ENCODE measurements at regions not wholly inside any gene's neighbourhood (a gene's known extent, or its start where the extent isn't known, plus 50 kb on each side); places are given as distances from the start of the nearest gene placed in this dataset.

- Histone ChIP-seq H3K4me1 (ENCODE audit: control insufficient read depth in 1 of 2, insufficient read depth in 2 of 2, low read length in 2 of 2) (peaks cover 3 to 5% of the 10 kb centered on the region in 2 donors), H3K36me3 (ENCODE audit: control insufficient read depth in 1 of 2, insufficient read depth in 2 of 2, low read length in 2 of 2) (no peaks in the 10 kb centered on the region), H3K4me3 (ENCODE audit: low read depth in 1 of 2, low read length in 2 of 2) (no peak overlapping the region), H3K27me3 (ENCODE audit: low read depth, low read length) (no peaks in the 10 kb centered on the region), H3K9me3 (ENCODE audit: control insufficient read depth in 1 of 2, low read length in 2 of 2) (no peaks in the 10 kb centered on the region), H3K27ac (ENCODE audit: low read length) (no peak overlapping the region)
These were observed 176.4 kb downstream of the KCTD12 start for GRCh38 chr13:76709851-76710250.

- Histone ChIP-seq H3K27ac (ENCODE audit: low read length) (no peak overlapping the region), H3K4me3 (ENCODE audit: low read depth in 1 of 2, low read length in 2 of 2) (no peak overlapping the region), H3K36me3 (ENCODE audit: control insufficient read depth in 1 of 2, insufficient read depth in 2 of 2, low read length in 2 of 2) (no peaks in the 10 kb centered on the region), H3K4me1 (ENCODE audit: control insufficient read depth in 1 of 2, insufficient read depth in 2 of 2, low read length in 2 of 2) (peaks cover 3 to 5% of the 10 kb centered on the region in 2 donors), H3K9me3 (ENCODE audit: control insufficient read depth in 1 of 2, low read length in 2 of 2) (no peaks in the 10 kb centered on the region), H3K27me3 (ENCODE audit: low read depth, low read length) (no peaks in the 10 kb centered on the region)
These were observed 178.0 kb downstream of the KCTD12 start for GRCh38 chr13:76708138-76708688.

GRCh38 chr13:76707360-76707759 lies 178.8 kb downstream of the KCTD12 start:
- no peaks in the 10 kb centered on the region for H3K27me3 ChIP-seq (ENCODE audit: low read depth, low read length)
- no peak overlapping the region for H3K4me3 ChIP-seq (ENCODE audit: low read depth in 1 of 2, low read length in 2 of 2)
- no peaks in the 10 kb centered on the region for H3K36me3 ChIP-seq (ENCODE audit: control insufficient read depth in 1 of 2, insufficient read depth in 2 of 2, low read length in 2 of 2)
- no peaks in the 10 kb centered on the region for H3K9me3 ChIP-seq (ENCODE audit: control insufficient read depth in 1 of 2, low read length in 2 of 2)
- peaks cover 3 to 5% of the 10 kb centered on the region in 2 donors for H3K4me1 ChIP-seq (ENCODE audit: control insufficient read depth in 1 of 2, insufficient read depth in 2 of 2, low read length in 2 of 2)
- H3K27ac ChIP-seq (ENCODE audit: low read length), result no peak overlapping the region

- Histone ChIP-seq H3K27me3 (ENCODE audit: low read depth, low read length) (no peaks in the 10 kb centered on the region), H3K36me3 (ENCODE audit: control insufficient read depth in 1 of 2, insufficient read depth in 2 of 2, low read length in 2 of 2) (no peaks in the 10 kb centered on the region), H3K9me3 (ENCODE audit: control insufficient read depth in 1 of 2, low read length in 2 of 2) (no peaks in the 10 kb centered on the region), H3K4me1 (ENCODE audit: control insufficient read depth in 1 of 2, insufficient read depth in 2 of 2, low read length in 2 of 2) (no peaks in the 10 kb centered on the region), H3K4me3 (ENCODE audit: low read depth in 1 of 2, low read length in 2 of 2) (no peak overlapping the region), H3K27ac (ENCODE audit: low read length) (no peak overlapping the region)
These were observed 182.4 kb downstream of the KCTD12 start for GRCh38 chr13:76703621-76704288.

GRCh38 chr13:76703216-76703615 lies 183.0 kb downstream of the KCTD12 start:
- H3K9me3 ChIP-seq (ENCODE audit: control insufficient read depth in 1 of 2, low read length in 2 of 2), result no peaks in the 10 kb centered on the region
- no peaks in the 10 kb centered on the region for H3K36me3 ChIP-seq (ENCODE audit: control insufficient read depth in 1 of 2, insufficient read depth in 2 of 2, low read length in 2 of 2)
- no peaks in the 10 kb centered on the region for H3K27me3 ChIP-seq (ENCODE audit: low read depth, low read length)
- H3K27ac ChIP-seq (ENCODE audit: low read length), result no peak overlapping the region
- H3K4me3 ChIP-seq (ENCODE audit: low read depth in 1 of 2, low read length in 2 of 2), result no peak overlapping the region
- no peaks in the 10 kb centered on the region for H3K4me1 ChIP-seq (ENCODE audit: control insufficient read depth in 1 of 2, insufficient read depth in 2 of 2, low read length in 2 of 2)

- no peaks in the 10 kb centered on the region for H3K9me3 ChIP-seq (ENCODE audit: control insufficient read depth in 1 of 2, low read length in 2 of 2)
- H3K27me3 ChIP-seq (ENCODE audit: low read depth, low read length), result no peaks in the 10 kb centered on the region
- no peak overlapping the region for H3K27ac ChIP-seq (ENCODE audit: low read length)
- no peaks in the 10 kb centered on the region for H3K4me1 ChIP-seq (ENCODE audit: control insufficient read depth in 1 of 2, insufficient read depth in 2 of 2, low read length in 2 of 2)
- H3K36me3 ChIP-seq (ENCODE audit: control insufficient read depth in 1 of 2, insufficient read depth in 2 of 2, low read length in 2 of 2), result no peaks in the 10 kb centered on the region
- no peak overlapping the region for H3K4me3 ChIP-seq (ENCODE audit: low read depth in 1 of 2, low read length in 2 of 2)
These were observed 188.9 kb downstream of the KCTD12 start for GRCh38 chr13:76697288-76697687.

- H3K4me1 ChIP-seq (ENCODE audit: control insufficient read depth in 1 of 2, insufficient read depth in 2 of 2, low read length in 2 of 2), result no peaks in the 10 kb centered on the region
- H3K36me3 ChIP-seq (ENCODE audit: control insufficient read depth in 1 of 2, insufficient read depth in 2 of 2, low read length in 2 of 2), result no peaks in the 10 kb centered on the region
- H3K27ac ChIP-seq (ENCODE audit: low read length), result no peak overlapping the region
- no peak overlapping the region for H3K4me3 ChIP-seq (ENCODE audit: low read depth in 1 of 2, low read length in 2 of 2)
- no peaks in the 10 kb centered on the region for H3K9me3 ChIP-seq (ENCODE audit: control insufficient read depth in 1 of 2, low read length in 2 of 2)
- H3K27me3 ChIP-seq (ENCODE audit: low read depth, low read length), result no peaks in the 10 kb centered on the region
These were observed 189.8 kb downstream of the KCTD12 start for GRCh38 chr13:76696370-76696769.

- H3K9me3 ChIP-seq (ENCODE audit: control insufficient read depth in 1 of 2, low read length in 2 of 2), result no peaks in the 10 kb centered on the region
- no peak overlapping the region for H3K4me3 ChIP-seq (ENCODE audit: low read depth in 1 of 2, low read length in 2 of 2)
These were observed 193.1 kb downstream of the KCTD12 start for GRCh38 chr13:76693086-76693485.

GRCh38 chr13:76692346-76692745 lies 193.9 kb downstream of the KCTD12 start:
- Histone ChIP-seq H3K9me3 (ENCODE audit: control insufficient read depth in 1 of 2, low read length in 2 of 2) (no peaks in the 10 kb centered on the region), H3K4me1 (ENCODE audit: control insufficient read depth in 1 of 2, insufficient read depth in 2 of 2, low read length in 2 of 2) (no peaks in the 10 kb centered on the region), H3K36me3 (ENCODE audit: control insufficient read depth in 1 of 2, insufficient read depth in 2 of 2, low read length in 2 of 2) (no peaks in the 10 kb centered on the region), H3K4me3 (ENCODE audit: low read depth in 1 of 2, low read length in 2 of 2) (no peak overlapping the region), H3K27ac (ENCODE audit: low read length) (no peak overlapping the region), H3K27me3 (ENCODE audit: low read depth, low read length) (no peaks in the 10 kb centered on the region)

More at GRCh38 chr13:76693086-76693485, 193.1 kb downstream of the KCTD12 start:
- no peaks in the 10 kb centered on the region for H3K4me1 ChIP-seq (ENCODE audit: control insufficient read depth in 1 of 2, insufficient read depth in 2 of 2, low read length in 2 of 2)
- no peak overlapping the region for H3K27ac ChIP-seq (ENCODE audit: low read length)
- H3K36me3 ChIP-seq (ENCODE audit: control insufficient read depth in 1 of 2, insufficient read depth in 2 of 2, low read length in 2 of 2), result no peaks in the 10 kb centered on the region
- no peaks in the 10 kb centered on the region for H3K27me3 ChIP-seq (ENCODE audit: low read depth, low read length)

- Histone ChIP-seq H3K9me3 (ENCODE audit: control insufficient read depth in 1 of 2, low read length in 2 of 2) (no peaks in the 10 kb centered on the region), H3K4me3 (ENCODE audit: low read depth in 1 of 2, low read length in 2 of 2) (no peak overlapping the region), H3K36me3 (ENCODE audit: control insufficient read depth in 1 of 2, insufficient read depth in 2 of 2, low read length in 2 of 2) (no peaks in the 10 kb centered on the region), H3K27me3 (ENCODE audit: low read depth, low read length) (no peaks in the 10 kb centered on the region), H3K27ac (ENCODE audit: low read length) (no peak overlapping the region), H3K4me1 (ENCODE audit: control insufficient read depth in 1 of 2, insufficient read depth in 2 of 2, low read length in 2 of 2) (no peaks in the 10 kb centered on the region)
These were observed 195.6 kb downstream of the KCTD12 start for GRCh38 chr13:76690611-76691010.

GRCh38 chr13:76687467-76687866 lies 198.7 kb downstream of the KCTD12 start:
- no peak overlapping the region for H3K27ac ChIP-seq (ENCODE audit: low read length)
- peaks cover 0 to 10% of the 10 kb centered on the region in 2 donors for H3K4me1 ChIP-seq (ENCODE audit: control insufficient read depth in 1 of 2, insufficient read depth in 2 of 2, low read length in 2 of 2)
- no peaks in the 10 kb centered on the region for H3K27me3 ChIP-seq (ENCODE audit: low read depth, low read length)
- H3K36me3 ChIP-seq (ENCODE audit: control insufficient read depth in 1 of 2, insufficient read depth in 2 of 2, low read length in 2 of 2), result no peaks in the 10 kb centered on the region
- no peak overlapping the region for H3K4me3 ChIP-seq (ENCODE audit: low read depth in 1 of 2, low read length in 2 of 2)
- no peaks in the 10 kb centered on the region for H3K9me3 ChIP-seq (ENCODE audit: control insufficient read depth in 1 of 2, low read length in 2 of 2)

GRCh38 chr13:76685938-76686337 lies 200.3 kb downstream of the KCTD12 start:
- Histone ChIP-seq H3K4me1 (ENCODE audit: control insufficient read depth in 1 of 2, insufficient read depth in 2 of 2, low read length in 2 of 2) (peaks cover 0 to 10% of the 10 kb centered on the region in 2 donors), H3K27ac (ENCODE audit: low read length) (no peak overlapping the region), H3K27me3 (ENCODE audit: low read depth, low read length) (no peaks in the 10 kb centered on the region), H3K9me3 (ENCODE audit: control insufficient read depth in 1 of 2, low read length in 2 of 2) (no peaks in the 10 kb centered on the region), H3K4me3 (ENCODE audit: low read depth in 1 of 2, low read length in 2 of 2) (no peak overlapping the region), H3K36me3 (ENCODE audit: control insufficient read depth in 1 of 2, insufficient read depth in 2 of 2, low read length in 2 of 2) (no peaks in the 10 kb centered on the region)

All from muscle layer of duodenum (tissue), 2 donors.